ENCODE measurements at regions not wholly inside any gene's neighbourhood (a gene's known extent, or its start where the extent isn't known, plus 50 kb on each side); places are given as distances from the start of the nearest gene placed in this dataset.

- TF ChIP-seq EZH2 (IDR thresholded peaks at IDR 0.05; ENCODE audit: low read depth): no peak
- no peak for TF ChIP-seq CTCF (conservative IDR thresholded peaks at IDR 0.05)
- no peaks in the 10 kb centered on the region for H3K27me3 ChIP-seq (ENCODE audit: insufficient read depth, low read depth)
- H3K27ac ChIP-seq: no peak overlapping the region
- H3F3A ChIP-seq (ENCODE audit: insufficient read depth, low read depth): no peaks in the 10 kb centered on the region
- no peak overlapping the region for H3K4me3 ChIP-seq
- H2AFZ ChIP-seq: no peak overlapping the region
- no peaks in the 10 kb centered on the region for H4K20me1 ChIP-seq (ENCODE audit: insufficient read depth)
- CTCF ChIA-PET: no interaction called here
- no peaks in the 10 kb centered on the region for H3K36me3 ChIP-seq (ENCODE audit: low read depth)
- BruUV-seq (replicated peaks): no TSS peak
- H3K9me2 ChIP-seq (ENCODE audit: insufficient read depth): no peaks in the 10 kb centered on the region; the same call in 1 of the 2 replicates
- H3K9me3 ChIP-seq (ENCODE audit: insufficient read depth, low read depth): no peaks in the 10 kb centered on the region
- H3K79me2 ChIP-seq (ENCODE audit: low read depth): no peaks in the 10 kb centered on the region
- intact Hi-C loops (cut with micrococcal nuclease; ENCODE audit: unreplicated experiment): no loop called here
- DNase-seq: no peak
- H3K4me2 ChIP-seq: no peak overlapping the region
- POLR2A ChIA-PET (ENCODE audit: unreplicated experiment): no interaction called here
- no peaks in the 10 kb centered on the region for H3K4me1 ChIP-seq (replicated peaks; ENCODE audit: insufficient read depth)
These were observed 824.2 kb upstream of the FAM98A start for GRCh38 chr2:34423301-34423700.

- Histone ChIP-seq H3K9me2 (ENCODE audit: insufficient read depth) (no peaks in the 10 kb centered on the region; the same call in 1 of the 2 replicates), H3K4me2 (no peak overlapping the region), H3K36me3 (ENCODE audit: low read depth) (no peaks in the 10 kb centered on the region), H3K27ac (no peak overlapping the region), H3F3A (ENCODE audit: insufficient read depth, low read depth) (no peaks in the 10 kb centered on the region), H4K20me1 (ENCODE audit: insufficient read depth) (no peaks in the 10 kb centered on the region), H3K9me3 (ENCODE audit: insufficient read depth, low read depth) (no peaks in the 10 kb centered on the region), H3K4me1 (replicated peaks; ENCODE audit: insufficient read depth) (no peaks in the 10 kb centered on the region), H3K4me3 (no peak overlapping the region), H2AFZ (no peak overlapping the region), H3K79me2 (ENCODE audit: low read depth) (no peaks in the 10 kb centered on the region), H3K27me3 (ENCODE audit: insufficient read depth, low read depth) (0 out of 2 replicates have a peak, but pooled peaks cover 3% of the 10 kb centered on the region)
- TF ChIP-seq EZH2 (IDR thresholded peaks at IDR 0.05; ENCODE audit: low read depth) (no peak), CTCF (conservative IDR thresholded peaks at IDR 0.05) (no peak)
- no TSS peak for BruUV-seq (replicated peaks)
- CTCF ChIA-PET: no interaction called here
- POLR2A ChIA-PET (ENCODE audit: unreplicated experiment): no interaction called here
- no peak for DNase-seq
- intact Hi-C loops (cut with micrococcal nuclease; ENCODE audit: unreplicated experiment): no loop called here
These were observed 820.8 kb upstream of the FAM98A start for GRCh38 chr2:34419856-34420255.

- Histone ChIP-seq H3K27ac (no peak overlapping the region), H3K36me3 (ENCODE audit: low read depth) (no peaks in the 10 kb centered on the region), H3K9me3 (ENCODE audit: insufficient read depth, low read depth) (no peaks in the 10 kb centered on the region), H3K9me2 (ENCODE audit: insufficient read depth) (no peaks in the 10 kb centered on the region), H4K20me1 (ENCODE audit: insufficient read depth) (no peaks in the 10 kb centered on the region), H3K79me2 (ENCODE audit: low read depth) (no peaks in the 10 kb centered on the region), H2AFZ (no peak overlapping the region), H3K4me2 (no peak overlapping the region), H3K4me3 (no peak overlapping the region), H3K27me3 (ENCODE audit: insufficient read depth, low read depth) (0 out of 2 replicates have a peak, but pooled peaks cover 3% of the 10 kb centered on the region), H3F3A (ENCODE audit: insufficient read depth, low read depth) (no peaks in the 10 kb centered on the region), H3K4me1 (replicated peaks; ENCODE audit: insufficient read depth) (no peaks in the 10 kb centered on the region)
- no peak for TF ChIP-seq CTCF (conservative IDR thresholded peaks at IDR 0.05)
- TF ChIP-seq EZH2 (IDR thresholded peaks at IDR 0.05; ENCODE audit: low read depth): no peak
- ChIA-PET CTCF (no interaction called here), POLR2A (ENCODE audit: unreplicated experiment) (no interaction called here)
- BruUV-seq (replicated peaks): no TSS peak
- no peak for DNase-seq
- intact Hi-C loops (cut with micrococcal nuclease; ENCODE audit: unreplicated experiment): no loop called here
These were observed 817.8 kb upstream of the FAM98A start for GRCh38 chr2:34416856-34417255.

Data from PC-9 (cell line).